SK-N-SH (cell line): ENCODE measurements at regions not wholly inside any gene's neighbourhood (a gene's known extent, or its start where the extent isn't known, plus 50 kb on each side); places are given as distances from the start of the nearest gene placed in this dataset.

Experiments
- CTCF ChIA-PET: fragments of 300-600, 350-600 bp; formaldehyde crosslinking; extraction: SDS; loops from one replicate; lab custom pipeline; 2021; lab: Yijun Ruan, JAX
- POLR2A ChIA-PET: fragments of 350-600 bp; sonication (Branson Sonifier 250); formaldehyde crosslinking; extraction: SDS; loops from one replicate; lab custom pipeline; 2020; ENCODE audit warnings: antibody characterized with exemption, inconsistent platforms; lab: Yijun Ruan, JAX
- DNase-seq: peaks from one replicate; pipeline ENCODE4 v3.0.0; 2012
- H2AFZ ChIP-seq: fragments of 200-600 bp; sonication (generic); 2 replicates; pipeline ENCODE4 v1.8.1; 2016; ENCODE audit warnings: antibody characterized with exemption, mild to moderate bottlenecking, low read depth
- H3F3A ChIP-seq: fragments of 200-600 bp; sonication (generic); replicated peaks from 2 replicates; pipeline ENCODE3; 2016; ENCODE audit warnings: antibody characterized with exemption, mild to moderate bottlenecking; ENCODE audit not compliant: insufficient read depth
- H3K27ac ChIP-seq, 2 experiments: fragments of 200-500 bp in 1 of 2; fragments of 200-600 bp in 1 of 2; sonication (Bioruptor generic) in 1 of 2; sonication (generic), shearing (Covaris generic) in 1 of 2; 2 replicates each; pipeline versions ENCODE4 v1.5.1 to v1.6.1; 2014 to 2016; ENCODE audit warnings: low read depth in 2 of 2, inconsistent platforms in 1 of 2, low read length in 1 of 2, mild to moderate bottlenecking in 1 of 2, mixed read lengths in 1 of 2
- H3K27me3 ChIP-seq: fragments of 200-600 bp; sonication (generic), shearing (Covaris generic); 2 replicates; pipeline ENCODE4 v1.6.1; 2016; ENCODE audit warnings: mixed run types; ENCODE audit not compliant: insufficient read depth
- H3K36me3 ChIP-seq, 2 experiments: fragments of 200-500 bp in 1 of 2; fragments of 200-600 bp in 1 of 2; sonication (Bioruptor generic) in 1 of 2; sonication (generic) in 1 of 2; replicated peaks in 1 of 2; 2 replicates each; pipeline versions ENCODE3 to v1.5.1; 2014 to 2016; ENCODE audit warnings: low read length in 1 of 2, mild to moderate bottlenecking in 1 of 2; ENCODE audit not compliant: insufficient read depth in 2 of 2, control insufficient read depth in 1 of 2
- H3K4me1 ChIP-seq, 2 experiments: fragments of 200-500 bp in 1 of 2; fragments of 200-600 bp in 1 of 2; sonication (Bioruptor generic) in 1 of 2; sonication (generic), shearing (Covaris generic) in 1 of 2; 2 replicates each; pipeline versions ENCODE4 v1.5.1 to v1.6.1; 2014 to 2016; ENCODE audit warnings: low read depth in 1 of 2, low read length in 1 of 2, mixed run types in 1 of 2; ENCODE audit not compliant: insufficient read depth in 2 of 2, control insufficient read depth in 1 of 2
- H3K4me2 ChIP-seq: fragments of 200-600 bp; sonication (generic), shearing (Covaris generic); 2 replicates; pipeline ENCODE4 v1.6.1; 2017; ENCODE audit warnings: mixed run types
- H3K4me3 ChIP-seq, 2 experiments: fragments of 200-500 bp in 1 of 2; fragments of 200-600 bp in 1 of 2; sonication (Bioruptor generic) in 1 of 2; sonication (generic), shearing (Covaris generic) in 1 of 2; 2 replicates each; pipeline versions ENCODE4 v1.5.1 to v1.8.1; 2014 to 2016; ENCODE audit warnings: low read depth in 2 of 2, inconsistent platforms in 1 of 2, low read length in 1 of 2, mild to moderate bottlenecking in 1 of 2, mixed read lengths in 1 of 2, moderate library complexity in 1 of 2
- H3K79me2 ChIP-seq: fragments of 200-600 bp; sonication (generic); 2 replicates; pipeline ENCODE4 v1.8.1; 2017; ENCODE audit warnings: mild to moderate bottlenecking; ENCODE audit not compliant: insufficient read depth
- H3K9ac ChIP-seq: fragments of 200-600 bp; sonication (generic); 2 replicates; pipeline ENCODE4 v1.6.1; 2017; ENCODE audit warnings: mixed run types
- H3K9me2 ChIP-seq: fragments of 200-600 bp; sonication (generic); 2 replicates; pipeline ENCODE4 v1.6.1; 2017; ENCODE audit warnings: mixed run types
- H3K9me3 ChIP-seq: fragments of 200-600 bp; sonication (generic); 2 replicates; pipeline ENCODE4 v1.6.1; 2017; ENCODE audit warnings: mixed run types, mild to moderate bottlenecking, moderate library complexity
- H4K20me1 ChIP-seq: fragments of 200-600 bp; sonication (generic); 2 replicates; pipeline ENCODE4 v1.6.1; 2017; ENCODE audit warnings: mild to moderate bottlenecking, mixed run types; ENCODE audit not compliant: insufficient read depth
- CHD2 ChIP-seq: fragments of 150-350 bp; IDR thresholded peaks from 2 replicates; pipeline ENCODE4 v1.6.1; 2018; ENCODE audit warnings: low read length; ENCODE audit not compliant: partially characterized antibody
- ELF1 ChIP-seq: IDR thresholded peaks from 2 replicates; pipeline ENCODE4 v1.4.0; 2012
- EP300 ChIP-seq, 2 experiments: IDR thresholded peaks; 2 replicates each; pipeline versions ENCODE4 v1.4.0 to v1.6.1; 2012; ENCODE audit warnings: borderline replicate concordance in 1 of 2, low read depth in 1 of 2, low read length in 1 of 2
- FOSL2 ChIP-seq: IDR thresholded peaks from 2 replicates; pipeline ENCODE4 v1.4.0; 2012; ENCODE audit warnings: low read depth, mild to moderate bottlenecking, moderate library complexity, borderline replicate concordance
- GATA2 ChIP-seq: sonication (generic); formaldehyde crosslinking; IDR thresholded peaks from 2 replicates; pipeline ENCODE4 v1.5.0; 2020; ENCODE audit warnings: mild to moderate bottlenecking, missing genetic modification reagents
- MXI1 ChIP-seq: IDR thresholded peaks from 2 replicates; pipeline ENCODE4 v1.6.1; 2012; ENCODE audit warnings: mild to moderate bottlenecking, low read depth, low read length, improper control_type of control experiment
- NRF1 ChIP-seq: IDR thresholded peaks from 2 replicates; pipeline ENCODE4 v1.6.1; 2012; ENCODE audit warnings: low read depth, mild to moderate bottlenecking, low read length
- POLR2AphosphoS5 ChIP-seq: IDR thresholded peaks from 2 replicates; pipeline ENCODE4 v1.6.1; 2012; ENCODE audit warnings: low read depth, low read length
- RFX5 ChIP-seq: IDR thresholded peaks from 2 replicates; pipeline ENCODE4 v1.6.1; 2012; ENCODE audit warnings: mild to moderate bottlenecking, improper control_type of control experiment, low read length
- SMC3 ChIP-seq: IDR thresholded peaks from 2 replicates; pipeline ENCODE4 v1.6.1; 2012; ENCODE audit warnings: low read depth, low read length, improper control_type of control experiment
- TAF1 ChIP-seq: IDR thresholded peaks from 2 replicates; pipeline ENCODE4 v1.6.1; 2012; ENCODE audit warnings: low read depth, mild to moderate bottlenecking, low read length, moderate library complexity, borderline replicate concordance
- TEAD4 ChIP-seq: IDR thresholded peaks from 2 replicates; pipeline ENCODE4 v1.4.0; 2012; ENCODE audit warnings: mild to moderate bottlenecking, borderline replicate concordance; ENCODE audit not compliant: insufficient read depth
- YY1 ChIP-seq: IDR thresholded peaks from 2 replicates; pipeline ENCODE4 v1.4.0; 2012; ENCODE audit warnings: low read depth, mild to moderate bottlenecking
- WGBS: methylation state at CpG from one replicate; pipeline ENCODE4 v1.1.6; 2017; ENCODE audit warnings: low lambda C conversion rate; 5-methylcytosine and 5-hydroxymethylcytosine counted together
- TF ChIP-seq, protein P1 (sequence below): IDR thresholded peaks from 2 replicates; pipeline ENCODE4 v1.4.0; 2012; ENCODE audit warnings: low read depth
- TF ChIP-seq, protein P2 (sequence below): IDR thresholded peaks from 2 replicates; pipeline ENCODE4; 2012
- TF ChIP-seq, protein P3 (sequence below): fragments of 150-350 bp; IDR thresholded peaks from 2 replicates; pipeline ENCODE4 v1.6.1; 2017; ENCODE audit warnings: antibody characterized with exemption, low read length, low read depth, borderline replicate concordance
- TF ChIP-seq, protein P4 (sequence below): IDR thresholded peaks from 2 replicates; pipeline ENCODE4 v1.4.0; 2012; ENCODE audit warnings: low read depth, borderline replicate concordance
- TF ChIP-seq, protein P5 (sequence below): IDR thresholded peaks from 2 replicates; pipeline ENCODE4 v1.6.1; 2012; ENCODE audit warnings: mild to moderate bottlenecking, low read depth, low read length, moderate library complexity

DNA sequence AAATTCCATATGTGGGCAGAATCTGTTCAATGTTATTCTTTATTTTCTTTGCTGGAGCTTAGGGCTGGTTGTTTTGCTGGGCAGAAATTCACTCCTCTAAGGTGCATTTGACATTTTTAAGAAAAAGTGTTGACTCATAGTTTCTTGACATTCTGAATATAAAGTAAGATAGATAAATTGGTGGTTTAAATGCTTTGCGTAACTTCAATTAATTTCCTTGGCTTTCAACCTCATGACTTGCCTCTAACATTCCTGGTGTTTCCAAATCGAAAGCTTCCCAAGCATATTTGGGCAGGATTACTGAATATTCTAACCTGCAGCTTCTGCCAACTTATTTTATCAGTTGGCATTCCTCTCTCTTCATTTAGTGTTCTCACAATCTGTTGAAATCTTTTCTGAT, 718.7 kb upstream of the ADGRB3 start:
- H3K9me2 ChIP-seq, result peaks cover 5% of the 10 kb centered on the region; the same call in 1 of the 2 replicates
- POLR2A ChIA-PET, result no interaction called here
- WGBS, result 34% methylated on average over 2 of the region's 2 CpGs
- H3K4me3 ChIP-seq, result no peak overlapping the region
- no peaks in the 10 kb centered on the region; the same call in 1 of the 2 replicates for H3K9me3 ChIP-seq
- H2AFZ ChIP-seq, result no peak overlapping the region
- H3K36me3 ChIP-seq, result no peaks in the 10 kb centered on the region
- H3K4me1 ChIP-seq, result no peaks in the 10 kb centered on the region
- no peak overlapping the region for H3K9ac ChIP-seq
- no peaks in the 10 kb centered on the region for H4K20me1 ChIP-seq
- CTCF ChIA-PET, result no interaction called here
- no peak for DNase-seq
- H3F3A ChIP-seq, result no peaks in the 10 kb centered on the region
- no peak overlapping the region for H3K27ac ChIP-seq
- H3K27me3 ChIP-seq, result no peaks in the 10 kb centered on the region
- no peak for TF ChIP-seq RFX5
- no peak for TF ChIP-seq GATA2
- H3K79me2 ChIP-seq, result no peaks in the 10 kb centered on the region
- H3K4me2 ChIP-seq, result no peak overlapping the region

DNA sequence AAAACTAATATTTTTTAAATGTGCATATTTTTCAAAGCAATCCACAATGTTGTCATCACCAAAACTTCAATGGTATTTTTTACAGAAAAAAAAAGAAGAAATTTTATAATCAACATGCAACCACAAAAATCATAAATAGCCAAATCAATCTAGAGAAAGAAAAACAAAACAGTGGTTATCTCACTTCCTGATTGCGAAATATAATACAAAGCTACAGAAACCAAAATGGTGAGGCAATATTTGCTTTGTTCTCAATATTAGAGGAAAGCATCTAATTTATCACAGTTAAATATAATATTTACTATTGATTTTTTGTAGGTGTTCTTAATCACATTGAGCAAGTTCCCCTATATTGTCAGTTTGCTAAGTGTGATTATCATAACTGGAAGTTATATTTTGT, 720.7 kb upstream of the ADGRB3 start:
- POLR2A ChIA-PET, result no interaction called here
- 22% methylated on average over 1 of the region's 1 CpG for WGBS
- no peak overlapping the region for H3K4me3 ChIP-seq
- peaks cover 4% of the 10 kb centered on the region; the same call in 1 of the 2 replicates for H3K9me2 ChIP-seq
- no peaks in the 10 kb centered on the region for H4K20me1 ChIP-seq
- no peak overlapping the region for H3K9ac ChIP-seq
- no peak for DNase-seq
- H3K27me3 ChIP-seq, result no peaks in the 10 kb centered on the region
- no peak overlapping the region for H2AFZ ChIP-seq
- TF ChIP-seq YY1, result no peak
- TF ChIP-seq TEAD4, result no peak
- no peak for TF ChIP-seq FOSL2
- no peak for TF ChIP-seq GATA2
- TF ChIP-seq, protein P1, sequence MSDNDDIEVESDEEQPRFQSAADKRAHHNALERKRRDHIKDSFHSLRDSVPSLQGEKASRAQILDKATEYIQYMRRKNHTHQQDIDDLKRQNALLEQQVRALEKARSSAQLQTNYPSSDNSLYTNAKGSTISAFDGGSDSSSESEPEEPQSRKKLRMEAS, result no peak
- TF ChIP-seq CHD2, result no peak
- TF ChIP-seq, protein P2, sequence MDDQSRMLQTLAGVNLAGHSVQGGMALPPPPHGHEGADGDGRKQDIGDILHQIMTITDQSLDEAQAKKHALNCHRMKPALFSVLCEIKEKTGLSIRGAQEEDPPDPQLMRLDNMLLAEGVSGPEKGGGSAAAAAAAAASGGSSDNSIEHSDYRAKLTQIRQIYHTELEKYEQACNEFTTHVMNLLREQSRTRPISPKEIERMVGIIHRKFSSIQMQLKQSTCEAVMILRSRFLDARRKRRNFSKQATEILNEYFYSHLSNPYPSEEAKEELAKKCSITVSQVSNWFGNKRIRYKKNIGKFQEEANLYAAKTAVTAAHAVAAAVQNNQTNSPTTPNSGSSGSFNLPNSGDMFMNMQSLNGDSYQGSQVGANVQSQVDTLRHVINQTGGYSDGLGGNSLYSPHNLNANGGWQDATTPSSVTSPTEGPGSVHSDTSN, result no peak
- no peak for TF ChIP-seq RFX5
- no peak for TF ChIP-seq MXI1
- TF ChIP-seq ELF1, result no peak
- TF ChIP-seq, protein P3, sequence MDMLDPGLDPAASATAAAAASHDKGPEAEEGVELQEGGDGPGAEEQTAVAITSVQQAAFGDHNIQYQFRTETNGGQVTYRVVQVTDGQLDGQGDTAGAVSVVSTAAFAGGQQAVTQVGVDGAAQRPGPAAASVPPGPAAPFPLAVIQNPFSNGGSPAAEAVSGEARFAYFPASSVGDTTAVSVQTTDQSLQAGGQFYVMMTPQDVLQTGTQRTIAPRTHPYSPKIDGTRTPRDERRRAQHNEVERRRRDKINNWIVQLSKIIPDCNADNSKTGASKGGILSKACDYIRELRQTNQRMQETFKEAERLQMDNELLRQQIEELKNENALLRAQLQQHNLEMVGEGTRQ, result no peak
- TF ChIP-seq EP300 (IDR thresholded peaks at IDR 0.05; ENCODE audit: borderline replicate concordance in 1 of 2, low read depth in 1 of 2, low read length in 1 of 2), result no peak
- no peak for TF ChIP-seq POLR2AphosphoS5
- TF ChIP-seq, protein P4, sequence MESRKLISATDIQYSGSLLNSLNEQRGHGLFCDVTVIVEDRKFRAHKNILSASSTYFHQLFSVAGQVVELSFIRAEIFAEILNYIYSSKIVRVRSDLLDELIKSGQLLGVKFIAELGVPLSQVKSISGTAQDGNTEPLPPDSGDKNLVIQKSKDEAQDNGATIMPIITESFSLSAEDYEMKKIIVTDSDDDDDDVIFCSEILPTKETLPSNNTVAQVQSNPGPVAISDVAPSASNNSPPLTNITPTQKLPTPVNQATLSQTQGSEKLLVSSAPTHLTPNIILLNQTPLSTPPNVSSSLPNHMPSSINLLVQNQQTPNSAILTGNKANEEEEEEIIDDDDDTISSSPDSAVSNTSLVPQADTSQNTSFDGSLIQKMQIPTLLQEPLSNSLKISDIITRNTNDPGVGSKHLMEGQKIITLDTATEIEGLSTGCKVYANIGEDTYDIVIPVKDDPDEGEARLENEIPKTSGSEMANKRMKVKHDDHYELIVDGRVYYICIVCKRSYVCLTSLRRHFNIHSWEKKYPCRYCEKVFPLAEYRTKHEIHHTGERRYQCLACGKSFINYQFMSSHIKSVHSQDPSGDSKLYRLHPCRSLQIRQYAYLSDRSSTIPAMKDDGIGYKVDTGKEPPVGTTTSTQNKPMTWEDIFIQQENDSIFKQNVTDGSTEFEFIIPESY, result no peak
- TF ChIP-seq TAF1, result no peak
- TF ChIP-seq NRF1, result no peak
- TF ChIP-seq SMC3, result no peak
- TF ChIP-seq, protein P5, sequence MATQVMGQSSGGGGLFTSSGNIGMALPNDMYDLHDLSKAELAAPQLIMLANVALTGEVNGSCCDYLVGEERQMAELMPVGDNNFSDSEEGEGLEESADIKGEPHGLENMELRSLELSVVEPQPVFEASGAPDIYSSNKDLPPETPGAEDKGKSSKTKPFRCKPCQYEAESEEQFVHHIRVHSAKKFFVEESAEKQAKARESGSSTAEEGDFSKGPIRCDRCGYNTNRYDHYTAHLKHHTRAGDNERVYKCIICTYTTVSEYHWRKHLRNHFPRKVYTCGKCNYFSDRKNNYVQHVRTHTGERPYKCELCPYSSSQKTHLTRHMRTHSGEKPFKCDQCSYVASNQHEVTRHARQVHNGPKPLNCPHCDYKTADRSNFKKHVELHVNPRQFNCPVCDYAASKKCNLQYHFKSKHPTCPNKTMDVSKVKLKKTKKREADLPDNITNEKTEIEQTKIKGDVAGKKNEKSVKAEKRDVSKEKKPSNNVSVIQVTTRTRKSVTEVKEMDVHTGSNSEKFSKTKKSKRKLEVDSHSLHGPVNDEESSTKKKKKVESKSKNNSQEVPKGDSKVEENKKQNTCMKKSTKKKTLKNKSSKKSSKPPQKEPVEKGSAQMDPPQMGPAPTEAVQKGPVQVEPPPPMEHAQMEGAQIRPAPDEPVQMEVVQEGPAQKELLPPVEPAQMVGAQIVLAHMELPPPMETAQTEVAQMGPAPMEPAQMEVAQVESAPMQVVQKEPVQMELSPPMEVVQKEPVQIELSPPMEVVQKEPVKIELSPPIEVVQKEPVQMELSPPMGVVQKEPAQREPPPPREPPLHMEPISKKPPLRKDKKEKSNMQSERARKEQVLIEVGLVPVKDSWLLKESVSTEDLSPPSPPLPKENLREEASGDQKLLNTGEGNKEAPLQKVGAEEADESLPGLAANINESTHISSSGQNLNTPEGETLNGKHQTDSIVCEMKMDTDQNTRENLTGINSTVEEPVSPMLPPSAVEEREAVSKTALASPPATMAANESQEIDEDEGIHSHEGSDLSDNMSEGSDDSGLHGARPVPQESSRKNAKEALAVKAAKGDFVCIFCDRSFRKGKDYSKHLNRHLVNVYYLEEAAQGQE, result no peak
- H3K27ac ChIP-seq, result no peak overlapping the region
- H3K4me2 ChIP-seq, result no peak overlapping the region
- H3K79me2 ChIP-seq, result no peaks in the 10 kb centered on the region
- CTCF ChIA-PET, result no interaction called here
- H3K4me1 ChIP-seq, result no peaks in the 10 kb centered on the region
- H3F3A ChIP-seq, result no peaks in the 10 kb centered on the region
- no peaks in the 10 kb centered on the region; the same call in 1 of the 2 replicates for H3K9me3 ChIP-seq
- no peaks in the 10 kb centered on the region for H3K36me3 ChIP-seq
